Smooth muscle cell (in vitro differentiated cells): ENCODE measurements at regions not wholly inside any gene's neighbourhood (a gene's known extent, or its start where the extent isn't known, plus 50 kb on each side); places are given as distances from the start of the nearest gene placed in this dataset.

Experiments used
- DNase-seq: peaks from one replicate; lab custom pipeline; 2025; ENCODE audit not compliant: unreplicated experiment; lab: John Stamatoyannopoulos, UW
- H2AFZ ChIP-seq: fragments of 200-600 bp; sonication (generic); 2 replicates; pipeline ENCODE4 v1.6.0; 2016; ENCODE audit warnings: antibody characterized with exemption, low read depth, mild to moderate bottlenecking
- H3F3A ChIP-seq: fragments of 200-600 bp; sonication (generic); 2 replicates; pipeline ENCODE4 v1.6.0; 2017; ENCODE audit warnings: antibody characterized with exemption, low read depth
- H3K27ac ChIP-seq: fragments of 200-600 bp; sonication (generic); 2 replicates; pipeline ENCODE4 v1.5.1; 2016; ENCODE audit warnings: low read depth, mild to moderate bottlenecking
- H3K27me3 ChIP-seq: fragments of 200-600 bp; sonication (generic); 2 replicates; pipeline ENCODE4 v1.6.1; 2016; ENCODE audit warnings: low read depth, mild to moderate bottlenecking
- H3K36me3 ChIP-seq: fragments of 200-600 bp; sonication (generic); 2 replicates; pipeline ENCODE4 v1.5.1; 2016; ENCODE audit warnings: low read depth
- H3K4me1 ChIP-seq: fragments of 200-600 bp; sonication (generic); 2 replicates; pipeline ENCODE4 v1.5.1; 2016; ENCODE audit warnings: low read depth
- H3K4me2 ChIP-seq: fragments of 200-600 bp; sonication (generic); 2 replicates; pipeline ENCODE4 v1.6.0; 2016; ENCODE audit warnings: mild to moderate bottlenecking
- H3K4me3 ChIP-seq: fragments of 200-600 bp; sonication (generic); 2 replicates; pipeline ENCODE4 v1.5.1; 2016; ENCODE audit warnings: mild to moderate bottlenecking
- H3K79me2 ChIP-seq: fragments of 200-600 bp; sonication (generic); 2 replicates; pipeline ENCODE4 v1.6.0; 2016; ENCODE audit warnings: low read depth, mild to moderate bottlenecking
- H3K9ac ChIP-seq: fragments of 200-600 bp; sonication (generic); 2 replicates; pipeline ENCODE4 v1.6.0; 2016; ENCODE audit warnings: low read depth
- H3K9me3 ChIP-seq: fragments of 200-600 bp; sonication (generic); replicated peaks from 2 replicates; pipeline ENCODE4 v1.5.1; 2016; ENCODE audit warnings: low read depth
- H4K20me1 ChIP-seq: fragments of 200-600 bp; sonication (generic); 2 replicates; pipeline ENCODE4 v1.6.0; 2016; ENCODE audit warnings: low read depth
- WGBS: methylation state at CpG from one replicate; pipeline ENCODE4 v1.1.7; 2016; ENCODE audit warnings: low lambda C conversion rate; 5-methylcytosine and 5-hydroxymethylcytosine counted together
- TF ChIP-seq, protein P1 (sequence below): fragments of 200-600 bp; sonication (generic); IDR thresholded peaks from 2 replicates; pipeline ENCODE4 v1.5.1; 2017; ENCODE audit warnings: borderline replicate concordance, mild to moderate bottlenecking, antibody characterized with exemption; ENCODE audit not compliant: insufficient read depth, poor library complexity, severe bottlenecking

DNA sequence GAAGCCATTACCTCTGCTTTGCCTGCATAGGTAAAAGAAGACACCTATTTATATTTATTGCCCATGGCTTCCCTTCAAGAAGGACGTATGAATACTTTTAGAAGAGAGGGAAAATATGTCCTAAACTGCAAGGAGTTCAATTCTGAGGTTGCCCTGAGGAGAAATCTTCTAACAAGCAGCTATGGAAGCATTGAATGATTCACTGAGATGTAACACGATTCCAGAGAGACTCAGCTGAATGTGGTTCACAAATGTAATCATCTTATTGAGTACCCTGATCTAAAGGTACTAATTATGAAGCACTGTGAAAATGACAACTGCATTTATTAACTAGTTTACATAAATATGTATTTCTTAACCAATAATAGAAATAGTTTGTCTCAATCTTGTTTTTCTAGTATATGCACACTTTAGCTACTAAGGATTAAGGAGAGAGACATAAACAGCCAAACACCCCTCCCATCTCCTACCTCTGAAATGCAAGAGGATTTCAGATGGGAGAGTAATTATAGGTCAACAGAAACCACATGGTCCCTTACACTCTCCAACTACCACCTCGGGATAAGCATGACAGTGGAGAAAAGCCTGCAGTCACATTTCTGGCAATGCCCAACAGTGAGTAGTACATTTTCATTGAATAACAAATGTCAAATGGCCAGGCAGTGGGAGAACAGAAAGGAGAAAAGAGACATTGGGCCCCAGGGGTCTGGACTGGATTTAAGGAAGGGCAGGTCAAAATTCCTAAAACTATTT, 506.2 kb upstream of the IL12A start:
- H3K27ac ChIP-seq, result no peak overlapping the region
- 58% methylated on average over 3 of the region's 3 CpGs for WGBS
- H4K20me1 ChIP-seq, result no peaks in the 10 kb centered on the region
- H3K9me3 ChIP-seq, result no peaks in the 10 kb centered on the region
- H3K9ac ChIP-seq, result no peak overlapping the region
- H3K36me3 ChIP-seq, result no peaks in the 10 kb centered on the region
- TF ChIP-seq, protein P1, sequence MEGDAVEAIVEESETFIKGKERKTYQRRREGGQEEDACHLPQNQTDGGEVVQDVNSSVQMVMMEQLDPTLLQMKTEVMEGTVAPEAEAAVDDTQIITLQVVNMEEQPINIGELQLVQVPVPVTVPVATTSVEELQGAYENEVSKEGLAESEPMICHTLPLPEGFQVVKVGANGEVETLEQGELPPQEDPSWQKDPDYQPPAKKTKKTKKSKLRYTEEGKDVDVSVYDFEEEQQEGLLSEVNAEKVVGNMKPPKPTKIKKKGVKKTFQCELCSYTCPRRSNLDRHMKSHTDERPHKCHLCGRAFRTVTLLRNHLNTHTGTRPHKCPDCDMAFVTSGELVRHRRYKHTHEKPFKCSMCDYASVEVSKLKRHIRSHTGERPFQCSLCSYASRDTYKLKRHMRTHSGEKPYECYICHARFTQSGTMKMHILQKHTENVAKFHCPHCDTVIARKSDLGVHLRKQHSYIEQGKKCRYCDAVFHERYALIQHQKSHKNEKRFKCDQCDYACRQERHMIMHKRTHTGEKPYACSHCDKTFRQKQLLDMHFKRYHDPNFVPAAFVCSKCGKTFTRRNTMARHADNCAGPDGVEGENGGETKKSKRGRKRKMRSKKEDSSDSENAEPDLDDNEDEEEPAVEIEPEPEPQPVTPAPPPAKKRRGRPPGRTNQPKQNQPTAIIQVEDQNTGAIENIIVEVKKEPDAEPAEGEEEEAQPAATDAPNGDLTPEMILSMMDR, result no peak
- no peaks in the 10 kb centered on the region for H3K79me2 ChIP-seq
- H3F3A ChIP-seq, result no peaks in the 10 kb centered on the region
- no peaks in the 10 kb centered on the region for H3K4me1 ChIP-seq
- no peak overlapping the region for H3K4me3 ChIP-seq
- H3K27me3 ChIP-seq, result no peaks in the 10 kb centered on the region
- H3K4me2 ChIP-seq, result no peak overlapping the region
- H2AFZ ChIP-seq, result no peak overlapping the region
- no peak for DNase-seq

DNA sequence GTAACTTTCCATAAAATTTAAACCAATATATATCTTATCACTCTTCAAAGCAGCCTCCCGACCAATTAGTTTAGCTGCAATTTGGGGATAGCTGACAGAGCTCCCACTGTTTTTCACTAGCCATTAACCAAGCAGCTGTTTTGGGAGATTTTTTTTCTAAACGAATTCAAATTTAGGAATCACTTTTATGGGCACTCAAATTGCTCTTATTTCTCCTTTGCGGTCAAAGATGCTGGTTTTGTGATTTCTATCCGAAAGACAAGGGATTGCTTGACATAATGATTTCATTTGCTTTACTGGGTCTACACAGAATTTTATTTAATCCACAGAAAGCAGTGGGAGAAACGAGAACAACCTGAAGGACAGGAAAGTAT, 505.7 kb upstream of the IL12A start:
- no peak overlapping the region for H3K9ac ChIP-seq
- H3K9me3 ChIP-seq, result no peaks in the 10 kb centered on the region
- DNase-seq, result no peak
- H3K27me3 ChIP-seq, result no peaks in the 10 kb centered on the region
- no peak overlapping the region for H3K27ac ChIP-seq
- H3F3A ChIP-seq, result no peaks in the 10 kb centered on the region
- TF ChIP-seq, protein P1, result no peak
- no peak overlapping the region for H2AFZ ChIP-seq
- H3K4me2 ChIP-seq, result no peak overlapping the region
- no peaks in the 10 kb centered on the region for H3K4me1 ChIP-seq
- no peak overlapping the region for H3K4me3 ChIP-seq
- 77% methylated on average over 5 of the region's 5 CpGs for WGBS
- no peaks in the 10 kb centered on the region for H4K20me1 ChIP-seq
- H3K36me3 ChIP-seq, result no peaks in the 10 kb centered on the region
- no peaks in the 10 kb centered on the region for H3K79me2 ChIP-seq

DNA sequence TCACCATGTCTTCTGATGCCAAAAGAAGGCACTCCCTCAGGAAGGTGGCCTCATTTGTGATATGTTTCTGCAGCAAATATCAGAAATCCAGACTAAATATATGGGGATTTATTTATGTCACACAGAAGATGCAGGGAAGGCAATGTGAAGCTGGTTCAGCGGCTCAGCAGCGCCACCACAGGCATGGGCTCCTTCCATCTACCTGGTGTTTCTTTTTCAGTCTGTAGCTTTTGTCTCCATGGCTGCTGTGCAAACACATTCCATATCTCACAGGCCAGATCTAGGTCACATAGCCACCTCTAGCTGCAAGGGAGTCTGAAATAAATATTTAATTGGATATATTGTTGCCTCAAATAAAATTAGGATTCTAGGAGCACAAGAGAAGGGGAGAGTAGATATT, 502.1 kb upstream of the IL12A start:
- Histone ChIP-seq H2AFZ (no peak overlapping the region), H3K79me2 (no peaks in the 10 kb centered on the region), H3K4me3 (no peak overlapping the region), H3K9ac (no peak overlapping the region), H3F3A (no peaks in the 10 kb centered on the region), H3K4me2 (no peak overlapping the region), H3K36me3 (no peaks in the 10 kb centered on the region), H3K4me1 (no peaks in the 10 kb centered on the region), H4K20me1 (no peaks in the 10 kb centered on the region), H3K9me3 (no peaks in the 10 kb centered on the region), H3K27me3 (no peaks in the 10 kb centered on the region), H3K27ac (no peak overlapping the region)
- TF ChIP-seq, protein P1, result no peak
- no peak for DNase-seq
- 42% methylated on average over 2 of the region's 2 CpGs for WGBS

DNA sequence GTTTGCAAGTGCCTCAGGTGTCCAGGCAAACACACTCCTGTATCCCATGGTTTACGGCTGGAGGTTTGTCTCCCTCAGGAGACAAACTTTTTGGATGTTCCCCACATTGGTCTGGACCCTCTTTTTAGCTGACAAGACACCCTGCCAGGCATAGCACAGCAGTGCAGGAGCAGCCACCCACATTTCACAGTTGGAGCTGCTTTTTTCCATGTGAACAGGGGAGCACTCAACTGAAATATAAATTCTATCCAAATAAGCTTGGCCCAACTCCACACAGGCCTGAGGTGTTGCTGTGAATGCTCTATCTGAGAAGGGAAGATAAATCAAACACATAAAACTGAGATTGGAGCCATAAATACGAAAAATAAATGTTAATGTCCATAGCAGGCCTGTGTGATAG, 501.3 kb upstream of the IL12A start:
- Histone ChIP-seq H3K79me2 (no peaks in the 10 kb centered on the region), H3F3A (no peaks in the 10 kb centered on the region), H3K27me3 (no peaks in the 10 kb centered on the region), H2AFZ (no peak overlapping the region), H3K4me1 (no peaks in the 10 kb centered on the region), H3K9me3 (no peaks in the 10 kb centered on the region), H3K27ac (no peak overlapping the region), H3K4me3 (no peak overlapping the region), H3K4me2 (no peak overlapping the region), H4K20me1 (no peaks in the 10 kb centered on the region), H3K9ac (no peak overlapping the region), H3K36me3 (no peaks in the 10 kb centered on the region)
- 59% methylated on average over 2 of the region's 2 CpGs for WGBS
- no peak for DNase-seq
- TF ChIP-seq, protein P1, result no peak
